Thyroid gland (tissue), 4 donors: ENCODE measurements at regions not wholly inside any gene's neighbourhood (a gene's known extent, or its start where the extent isn't known, plus 50 kb on each side); places are given as distances from the start of the nearest gene placed in this dataset.

Experiments
- DNase-seq, 2 donors: peaks; one replicate each; pipeline ENCODE4 v3.0.0-alpha.2; 2019
- H3K27ac ChIP-seq, 3 donors: fragments of 200-600 bp; sonication (generic); 1 replicate in 2 of 3; 2 replicates in 1 of 3; pipeline ENCODE4 v1.5.1; 2016 to 2019; ENCODE audit warnings: mild to moderate bottlenecking in 1 of 3, moderate library complexity in 1 of 3
- H3K27me3 ChIP-seq: fragments of 200-600 bp; sonication (generic); one replicate; pipeline ENCODE4 v1.5.1; 2019
- H3K36me3 ChIP-seq, 2 donors: fragments of 200-600 bp; sonication (generic); one replicate each; pipeline ENCODE4 v1.5.1; 2016 to 2019
- H3K4me1 ChIP-seq, 2 donors: fragments of 200-600 bp; sonication (generic); one replicate each; pipeline ENCODE4 v1.5.1; 2017 to 2019
- H3K4me3 ChIP-seq, 3 donors: fragments of 200-600 bp; sonication (generic); replicated peaks in 1 of 3; 1 replicate in 2 of 3; 2 replicates in 1 of 3; pipeline ENCODE4 v1.5.1; 2016; ENCODE audit warnings: mild to moderate bottlenecking in 1 of 3
- H3K9me3 ChIP-seq: fragments of 200-600 bp; sonication (generic); one replicate; pipeline ENCODE4 v1.5.1; 2017
- POLR2A ChIP-seq, 2 donors: fragments of 450-650 bp; IDR thresholded peaks; one replicate each; pipeline ENCODE4 v1.6.1; 2017; ENCODE audit warnings: antibody characterized with exemption in 2 of 2, mild to moderate bottlenecking in 2 of 2, moderate library complexity in 1 of 2
- WGBS, 2 donors: methylation state at CpG; one replicate each; pipeline ENCODE4 v1.1.5; 2017; 5-methylcytosine and 5-hydroxymethylcytosine counted together
- intact Hi-C: fragments of 100-400 bp; cut with DNase I; formaldehyde crosslinking; loops from one replicate; pipeline ENCODE4 v1.15.1; 2023
- TF ChIP-seq, protein P1 (sequence below), 6 experiments: fragments of 200-600 bp in 3 of 6; fragments of 450-650 bp in 3 of 6; sonication (generic) in 3 of 6; IDR thresholded peaks; one replicate each; pipeline ENCODE4 v1.5.1; 2016 to 2019; ENCODE audit warnings: antibody characterized with exemption in 6 of 6, mild to moderate bottlenecking in 2 of 6, inconsistent platforms in 1 of 6, moderate library complexity in 1 of 6

- 63 to 77% methylated on average over 2 of the region's 2 CpGs for WGBS, 2 donors
- no peak overlapping the region for H3K27ac ChIP-seq
- intact Hi-C loops: no loop called here
- peaks cover 0 to 4% of the 10 kb centered on the region in 2 donors for H3K4me1 ChIP-seq
- no peak for DNase-seq
- no peak for TF ChIP-seq POLR2A (IDR thresholded peaks at IDR 0.05)
- TF ChIP-seq, protein P1, sequence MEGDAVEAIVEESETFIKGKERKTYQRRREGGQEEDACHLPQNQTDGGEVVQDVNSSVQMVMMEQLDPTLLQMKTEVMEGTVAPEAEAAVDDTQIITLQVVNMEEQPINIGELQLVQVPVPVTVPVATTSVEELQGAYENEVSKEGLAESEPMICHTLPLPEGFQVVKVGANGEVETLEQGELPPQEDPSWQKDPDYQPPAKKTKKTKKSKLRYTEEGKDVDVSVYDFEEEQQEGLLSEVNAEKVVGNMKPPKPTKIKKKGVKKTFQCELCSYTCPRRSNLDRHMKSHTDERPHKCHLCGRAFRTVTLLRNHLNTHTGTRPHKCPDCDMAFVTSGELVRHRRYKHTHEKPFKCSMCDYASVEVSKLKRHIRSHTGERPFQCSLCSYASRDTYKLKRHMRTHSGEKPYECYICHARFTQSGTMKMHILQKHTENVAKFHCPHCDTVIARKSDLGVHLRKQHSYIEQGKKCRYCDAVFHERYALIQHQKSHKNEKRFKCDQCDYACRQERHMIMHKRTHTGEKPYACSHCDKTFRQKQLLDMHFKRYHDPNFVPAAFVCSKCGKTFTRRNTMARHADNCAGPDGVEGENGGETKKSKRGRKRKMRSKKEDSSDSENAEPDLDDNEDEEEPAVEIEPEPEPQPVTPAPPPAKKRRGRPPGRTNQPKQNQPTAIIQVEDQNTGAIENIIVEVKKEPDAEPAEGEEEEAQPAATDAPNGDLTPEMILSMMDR (IDR thresholded peaks at IDR 0.05): no peak
- H3K36me3 ChIP-seq: no peaks in the 10 kb centered on the region
- no peaks in the 10 kb centered on the region for H3K9me3 ChIP-seq
- H3K4me3 ChIP-seq: no peak overlapping the region
- no peaks in the 10 kb centered on the region for H3K27me3 ChIP-seq
Measured at GRCh38 chr3:28590216-28590615, 241.6 kb upstream of the AZI2 start.

DNA sequence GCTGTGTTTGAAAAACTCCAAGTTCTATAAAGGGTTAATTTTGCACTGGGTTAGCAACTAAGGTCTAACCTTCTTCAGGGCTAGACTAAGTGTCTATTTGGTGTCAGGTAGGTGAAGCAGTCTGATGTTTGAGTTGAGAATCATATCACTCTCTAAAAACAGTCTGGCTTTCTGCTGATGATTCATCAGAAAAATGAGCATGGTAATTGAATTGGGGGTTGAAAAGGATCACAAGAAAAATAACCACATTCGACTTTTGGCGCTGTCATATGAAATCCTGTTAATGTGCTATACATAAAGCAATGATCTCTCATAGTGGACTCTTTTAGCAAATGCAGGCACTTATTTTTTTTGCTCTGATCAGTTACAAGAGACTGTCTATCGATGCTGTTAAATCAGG lies 242.2 kb upstream of the AZI2 start:
- Histone ChIP-seq H3K9me3 (no peaks in the 10 kb centered on the region), H3K4me1 (peaks cover 0 to 4% of the 10 kb centered on the region in 2 donors), H3K36me3 (no peaks in the 10 kb centered on the region), H3K4me3 (no peak overlapping the region), H3K27me3 (no peaks in the 10 kb centered on the region), H3K27ac (no peak overlapping the region)
- WGBS, 2 donors: 57 to 79% methylated on average over 3 of the region's 3 CpGs
- TF ChIP-seq, protein P1 (IDR thresholded peaks at IDR 0.05): no peak
- TF ChIP-seq POLR2A (IDR thresholded peaks at IDR 0.05): no peak
- DNase-seq: no peak
- intact Hi-C loops: no loop called here

DNA sequence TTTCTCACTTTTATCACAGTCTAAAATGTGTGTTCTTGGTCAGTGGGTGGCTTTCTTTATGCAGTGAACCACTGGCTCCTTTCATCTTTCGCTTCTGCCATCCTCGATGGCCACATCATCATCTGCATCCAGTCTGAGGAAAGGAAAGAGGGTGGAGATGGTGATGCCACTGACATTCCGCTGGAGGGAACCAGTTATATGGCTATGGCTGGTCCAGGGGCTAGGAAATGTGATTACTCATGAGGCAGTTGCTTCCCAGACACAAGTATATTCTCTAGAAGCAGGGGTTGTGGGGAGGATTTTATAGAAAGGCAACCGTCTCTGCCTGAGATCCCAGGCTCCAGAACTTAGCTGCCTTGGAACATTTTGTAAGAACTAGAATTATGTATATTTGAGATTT lies 246.7 kb upstream of the AZI2 start:
- TF ChIP-seq, protein P1 (IDR thresholded peaks at IDR 0.05): no peak
- TF ChIP-seq POLR2A (IDR thresholded peaks at IDR 0.05): no peak
- no peak overlapping the region for H3K27ac ChIP-seq
- DNase-seq: no peak
- no peaks in the 10 kb centered on the region for H3K27me3 ChIP-seq
- H3K4me1 ChIP-seq: no peaks in the 10 kb centered on the region
- H3K4me3 ChIP-seq: no peak overlapping the region
- intact Hi-C loops: no loop called here
- no peaks in the 10 kb centered on the region for H3K9me3 ChIP-seq
- WGBS, 2 donors: 93 to 95% methylated on average over 4 of the region's 4 CpGs
- no peaks in the 10 kb centered on the region for H3K36me3 ChIP-seq

DNA sequence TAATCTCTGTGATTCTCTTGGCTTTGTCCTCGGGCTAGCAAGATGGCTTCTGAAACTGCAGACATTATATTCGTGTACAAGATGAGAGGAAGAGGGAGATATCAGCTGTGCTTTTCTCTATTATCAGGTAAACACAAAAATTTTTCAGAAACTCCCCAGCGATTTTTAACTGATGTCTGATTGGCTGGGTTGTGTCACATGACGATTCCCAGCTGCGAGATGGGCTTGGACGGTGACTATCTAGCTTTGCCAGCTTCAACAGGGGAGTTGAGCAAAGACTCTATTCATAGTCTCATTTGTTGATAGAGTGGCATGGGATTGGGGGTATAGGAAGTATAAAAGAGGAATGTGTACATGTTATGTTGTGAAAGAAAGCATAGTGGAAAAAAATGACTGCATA lies 248.8 kb upstream of the AZI2 start:
- Histone ChIP-seq H3K9me3 (no peaks in the 10 kb centered on the region), H3K36me3 (no peaks in the 10 kb centered on the region), H3K27ac (no peak overlapping the region), H3K27me3 (no peaks in the 10 kb centered on the region), H3K4me3 (no peak overlapping the region), H3K4me1 (no peaks in the 10 kb centered on the region)
- TF ChIP-seq, protein P1 (IDR thresholded peaks at IDR 0.05): no peak
- TF ChIP-seq POLR2A (IDR thresholded peaks at IDR 0.05): no peak
- 93 to 95% methylated on average over 6 of the region's 6 CpGs for WGBS, 2 donors
- intact Hi-C loops: no loop called here
- no peak for DNase-seq

DNA sequence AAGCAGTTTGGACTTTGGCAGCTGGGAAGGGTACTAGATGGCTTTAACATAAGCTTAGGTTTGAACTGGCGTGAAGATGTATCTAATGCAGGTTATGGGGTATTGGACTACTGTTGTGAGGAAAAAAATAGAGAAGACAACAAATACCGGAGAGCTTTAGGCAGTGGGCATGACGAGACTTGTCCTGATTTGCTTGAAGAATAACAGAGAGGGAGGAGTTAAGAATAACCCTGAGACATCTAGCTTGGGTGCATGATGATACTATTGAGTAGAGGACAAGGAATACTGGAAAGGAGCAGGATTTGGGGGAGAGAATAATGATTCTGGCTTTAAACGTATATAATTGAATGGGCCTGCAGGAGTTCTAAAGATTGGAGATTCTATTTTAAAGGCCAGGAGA lies 249.5 kb upstream of the AZI2 start:
- no peak overlapping the region for H3K4me3 ChIP-seq
- no peaks in the 10 kb centered on the region for H3K4me1 ChIP-seq
- WGBS, 2 donors: 92 to 93% methylated on average over 4 of the region's 4 CpGs
- H3K9me3 ChIP-seq: no peaks in the 10 kb centered on the region
- H3K27me3 ChIP-seq: no peaks in the 10 kb centered on the region
- TF ChIP-seq, protein P1 (IDR thresholded peaks at IDR 0.05): no peak
- no peak for TF ChIP-seq POLR2A (IDR thresholded peaks at IDR 0.05)
- intact Hi-C loops: no loop called here
- H3K27ac ChIP-seq: no peak overlapping the region
- H3K36me3 ChIP-seq: no peaks in the 10 kb centered on the region
- no peak for DNase-seq
